GM21526 (cell line): ENCODE measurements at regions not wholly inside any gene's neighbourhood (a gene's known extent, or its start where the extent isn't known, plus 50 kb on each side); places are given as distances from the start of the nearest gene placed in this dataset.

Experiments used
- ATAC-seq: cut with Tn5 transposase; IDR thresholded peaks from one replicate; pipeline ENCODE4 v1.9.1; 2021; ENCODE audit warnings: moderate library complexity; ENCODE audit not compliant: unreplicated experiment, low FRiP score

GRCh38 chr2:19046986-19047780, 311.2 kb downstream of the OSR1 start:
- ATAC-seq = peak; percentile 95

GRCh38 chr2:19045151-19045550, 313.3 kb downstream of the OSR1 start:
- no peak for ATAC-seq

GRCh38 chr2:19043893-19044292, 314.5 kb downstream of the OSR1 start:
- no peak for ATAC-seq

- ATAC-seq = no peak
Observed at GRCh38 chr2:19041434-19042041, 316.9 kb downstream of the OSR1 start.

- no peak for ATAC-seq
Observed at GRCh38 chr2:19038071-19039015, 320.1 kb downstream of the OSR1 start.

GRCh38 chr2:19036091-19036490, 322.3 kb downstream of the OSR1 start:
- ATAC-seq = no peak

GRCh38 chr2:19035238-19035637, 323.2 kb downstream of the OSR1 start:
- ATAC-seq = no peak

- no peak for ATAC-seq
Observed at GRCh38 chr2:19033240-19033639, 325.2 kb downstream of the OSR1 start.

GRCh38 chr2:19031642-19032041, 326.8 kb downstream of the OSR1 start:
- ATAC-seq = no peak

- ATAC-seq = no peak
Observed at GRCh38 chr2:19029655-19030054, 328.8 kb downstream of the OSR1 start.

- ATAC-seq = no peak
Observed at GRCh38 chr2:19028587-19029375, 329.6 kb downstream of the OSR1 start.

- no peak for ATAC-seq
Observed at GRCh38 chr2:19027626-19028025, 330.8 kb downstream of the OSR1 start.

- no peak for ATAC-seq
Observed at GRCh38 chr2:19026261-19026660, 332.2 kb downstream of the OSR1 start.

- ATAC-seq = no peak
Observed at GRCh38 chr2:19022334-19022733, 336.1 kb downstream of the OSR1 start.

- no peak for ATAC-seq
Observed at GRCh38 chr2:19021721-19022120, 336.7 kb downstream of the OSR1 start.

- no peak for ATAC-seq
Observed at GRCh38 chr2:19021100-19021476, 337.3 kb downstream of the OSR1 start.

- ATAC-seq = no peak
Observed at GRCh38 chr2:19020144-19021099, 338.0 kb downstream of the OSR1 start.

GRCh38 chr2:19009510-19009909, 348.9 kb downstream of the OSR1 start:
- ATAC-seq = no peak

- ATAC-seq = no peak
Observed at GRCh38 chr2:19003554-19003953, 354.9 kb downstream of the OSR1 start.
